NCI-H1105 treated with DMSO at 0.1 percent for 48 hours (cell line): ENCODE measurements at regions not wholly inside any gene's neighbourhood (a gene's known extent, or its start where the extent isn't known, plus 50 kb on each side); places are given as distances from the start of the nearest gene placed in this dataset.
"Not testable (repeated sequence)": the region's sequence is repeated elsewhere in the genome, so short reads cannot be mapped to it uniquely, and the experiment has no call there.

Source experiments
- DNase-seq: peaks from one replicate; lab custom pipeline; 2025; lab: John Stamatoyannopoulos, UW

- no peak for DNase-seq
Observed at GRCh38 chr4:126924237-126924636, 708.5 kb upstream of the INTU start.

GRCh38 chr4:126930059-126930458 lies 702.7 kb upstream of the INTU start:
- not testable (repeated sequence) for DNase-seq

- no peak for DNase-seq
Observed at GRCh38 chr4:126935801-126936200, 697.0 kb upstream of the INTU start.

GRCh38 chr4:126937342-126937741 lies 695.4 kb upstream of the INTU start:
- DNase-seq, result no peak

DNA sequence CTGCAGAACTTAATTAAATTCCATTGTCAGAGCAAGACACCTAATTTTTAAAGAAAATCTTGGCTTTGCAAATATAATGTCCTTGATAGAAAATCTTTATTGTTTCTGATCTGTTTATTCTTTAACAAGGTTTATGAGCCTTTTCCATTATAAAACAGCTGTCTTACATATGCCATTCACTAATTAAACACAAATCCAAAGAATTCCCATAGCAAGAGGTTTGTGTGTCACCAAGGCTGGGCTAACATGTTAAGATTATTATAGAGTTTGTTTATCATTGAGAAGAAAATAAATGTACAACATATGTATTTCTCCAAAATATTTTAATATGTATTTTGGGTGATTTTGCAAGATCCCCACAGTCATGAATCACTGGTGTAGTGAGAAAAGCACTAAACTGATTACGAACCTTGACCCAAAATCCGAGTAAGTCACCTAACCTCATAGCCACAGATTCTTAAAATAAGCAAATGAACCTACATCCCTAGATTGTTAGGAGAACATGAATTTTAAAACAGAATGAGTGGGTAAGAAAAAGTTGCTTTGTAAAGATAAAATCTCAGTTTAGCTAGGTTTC lies 694.8 kb upstream of the INTU start:
- no peak for DNase-seq

GRCh38 chr4:126939401-126939800 lies 693.4 kb upstream of the INTU start:
- DNase-seq, result no peak

DNA sequence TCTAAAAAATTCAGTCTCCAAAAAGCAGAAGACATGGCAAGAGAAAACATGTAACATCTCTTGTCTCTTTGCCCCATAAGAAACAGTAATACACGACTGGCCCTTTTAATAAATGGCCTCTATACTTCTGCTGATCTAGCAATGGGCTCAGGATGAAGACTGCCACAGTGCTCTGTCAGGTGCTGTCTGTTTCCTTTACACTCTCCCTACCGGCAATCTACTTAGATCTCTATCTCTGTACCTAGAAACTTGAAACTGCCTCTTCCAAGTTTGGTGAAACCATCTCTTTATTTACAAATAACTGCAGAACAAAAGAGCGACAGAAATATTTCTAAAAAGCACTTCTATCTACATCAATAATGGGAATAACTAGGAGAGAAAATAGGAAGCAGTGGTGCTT lies 685.2 kb upstream of the INTU start:
- no peak for DNase-seq

DNA sequence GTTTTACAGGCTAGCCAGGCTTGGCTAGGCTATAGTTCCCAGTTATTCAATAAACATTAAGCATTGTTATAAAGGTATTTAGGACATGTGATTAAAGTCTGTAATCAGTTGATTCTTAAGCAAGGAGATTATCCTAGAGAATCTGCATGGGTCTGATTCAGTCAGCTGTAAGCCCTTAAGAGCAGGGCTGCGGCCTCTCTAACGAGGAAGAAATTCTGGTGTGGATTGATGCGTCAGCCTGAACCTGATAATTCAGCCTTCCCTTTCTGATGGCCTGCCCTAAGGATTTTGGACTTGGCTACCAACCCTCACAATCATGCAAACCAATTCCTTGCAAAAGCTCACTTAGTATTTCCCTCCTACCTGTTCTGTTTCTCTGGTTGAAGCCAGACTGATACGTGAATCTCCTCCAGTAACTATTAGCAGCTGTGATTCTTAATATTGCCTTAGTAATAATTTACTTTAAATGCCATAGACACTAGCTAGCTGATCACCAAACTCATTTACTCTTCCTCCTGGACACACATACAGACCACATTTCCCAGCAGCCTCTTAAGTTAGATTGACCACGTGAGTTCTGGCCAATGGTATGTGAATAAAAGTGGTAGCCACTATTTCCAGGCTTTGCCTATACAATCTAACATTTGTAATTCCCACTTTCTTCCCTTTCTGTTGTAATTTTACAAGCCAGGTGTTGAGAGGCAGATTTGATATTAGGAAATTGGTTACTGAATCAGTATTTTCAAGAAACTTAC lies 678.0 kb upstream of the INTU start:
- no peak for DNase-seq

DNA sequence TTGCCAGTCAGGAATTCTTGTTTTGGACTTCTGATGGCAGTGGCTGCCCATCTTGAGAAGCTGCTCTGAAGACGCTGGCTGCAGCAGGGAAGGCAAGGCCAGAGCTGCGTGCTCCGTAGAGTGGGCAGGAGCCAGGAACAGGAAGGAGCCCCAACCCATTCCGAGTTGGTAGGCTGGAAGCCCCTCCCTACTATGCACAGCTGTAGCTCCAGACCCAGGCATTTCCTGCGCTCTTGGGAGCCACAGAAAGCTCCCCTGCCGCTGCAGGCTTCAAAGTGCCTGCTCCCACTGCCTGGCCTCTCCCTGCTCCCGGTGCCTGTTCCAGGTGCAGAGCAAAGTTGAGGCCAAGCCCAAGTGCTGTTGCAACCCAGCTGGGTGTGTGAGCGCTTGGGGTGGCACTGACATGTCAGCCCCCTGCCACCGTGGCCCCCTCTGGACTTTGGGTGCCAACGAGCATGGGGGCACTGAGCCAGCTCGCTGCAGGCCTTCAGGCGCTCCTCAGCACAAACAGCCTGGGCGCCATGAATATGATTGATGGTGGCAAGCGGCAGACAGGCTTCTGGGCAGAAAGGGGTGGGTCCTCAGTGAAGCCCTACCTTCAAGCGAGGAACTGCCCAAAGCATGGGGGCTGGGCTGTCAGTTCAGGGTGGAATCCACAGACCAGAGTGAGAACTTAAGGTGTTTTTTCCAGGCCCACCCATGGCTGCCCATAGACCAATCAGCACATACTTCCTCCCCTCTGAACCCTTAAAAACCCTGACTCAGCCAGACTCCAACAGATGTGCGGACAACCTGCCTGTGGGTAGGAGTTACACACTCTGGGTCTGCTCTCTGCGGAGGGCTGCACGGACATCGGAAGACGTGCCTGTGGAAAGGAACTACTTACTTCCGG lies 677.2 kb upstream of the INTU start:
- no peak for DNase-seq

DNA sequence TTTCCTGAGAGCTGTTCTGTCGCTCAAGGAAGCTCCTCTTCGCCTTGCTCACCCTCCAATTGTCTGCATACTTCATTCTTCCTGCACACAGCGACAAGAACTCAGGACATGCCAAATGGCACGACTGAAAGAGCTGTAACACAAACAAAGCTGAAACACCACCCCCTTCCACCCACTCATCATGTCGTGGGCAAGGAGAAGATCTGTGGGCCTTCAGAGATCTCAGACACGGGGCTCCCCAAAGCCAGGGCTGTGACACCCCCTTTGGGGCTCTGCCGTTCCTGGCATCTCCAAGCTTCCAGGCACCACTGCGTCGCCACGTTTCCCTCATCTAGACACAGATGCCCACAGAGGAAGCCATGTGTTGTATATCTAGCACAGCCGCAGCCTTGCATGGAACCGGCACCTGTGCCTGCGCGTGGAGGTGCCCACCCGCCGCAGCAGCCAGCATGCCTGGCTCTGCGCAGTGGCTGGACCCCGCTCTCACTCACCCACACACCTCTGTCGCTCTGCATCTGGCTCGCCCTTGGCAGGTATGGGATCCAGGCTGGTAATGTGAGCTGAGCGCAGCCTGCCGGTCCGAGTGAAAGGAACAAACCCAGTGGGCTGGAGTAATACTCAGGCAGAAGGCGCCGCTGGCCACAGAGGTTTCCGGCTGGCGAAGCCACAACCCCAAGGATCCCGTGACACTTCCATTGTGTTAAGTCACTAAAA lies 676.4 kb upstream of the INTU start:
- no peak for DNase-seq

- no peak for DNase-seq
Observed at GRCh38 chr4:126957556-126957955, 675.2 kb upstream of the INTU start.

DNA sequence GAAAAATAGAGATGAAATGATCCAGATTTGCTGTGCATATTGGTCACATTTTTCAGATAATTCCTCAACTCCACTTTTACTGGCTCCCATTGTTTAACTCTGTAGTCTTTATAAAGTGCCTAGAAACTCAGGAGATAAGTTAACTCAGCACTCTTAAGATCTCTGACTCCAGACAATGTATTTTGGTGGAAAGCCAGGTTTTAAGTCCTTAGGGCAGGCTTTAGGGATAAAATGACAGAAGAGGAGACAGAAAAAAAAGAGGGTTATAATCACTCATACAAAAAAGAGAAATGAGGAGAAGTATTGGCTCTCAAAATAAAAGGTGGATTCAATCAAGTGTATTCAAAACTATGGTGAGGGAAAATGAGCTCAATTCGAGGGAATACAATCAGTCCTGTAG lies 674.8 kb upstream of the INTU start:
- no peak for DNase-seq

DNA sequence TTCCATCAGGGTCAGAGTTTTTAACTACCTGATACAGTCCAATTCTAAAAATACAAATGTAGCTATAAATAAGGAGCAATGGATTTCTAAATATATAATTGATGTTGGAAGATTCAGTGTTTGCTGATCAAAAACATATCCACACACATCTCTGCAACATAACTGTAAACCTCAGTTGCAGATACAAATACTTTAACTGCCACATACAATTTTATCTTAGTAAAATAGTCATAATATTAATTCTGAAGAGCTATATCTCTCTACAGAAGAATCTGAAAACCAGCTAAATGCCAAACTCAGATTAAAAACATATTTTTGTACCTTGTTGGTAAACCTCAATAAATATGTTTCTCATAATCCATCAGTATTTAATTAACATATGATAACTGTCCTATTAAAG lies 674.3 kb upstream of the INTU start:
- DNase-seq, result no peak

- DNase-seq, result no peak
Observed at GRCh38 chr4:126959056-126959745, 673.6 kb upstream of the INTU start.

GRCh38 chr4:126960760-126961159 lies 672.0 kb upstream of the INTU start:
- no peak for DNase-seq

DNA sequence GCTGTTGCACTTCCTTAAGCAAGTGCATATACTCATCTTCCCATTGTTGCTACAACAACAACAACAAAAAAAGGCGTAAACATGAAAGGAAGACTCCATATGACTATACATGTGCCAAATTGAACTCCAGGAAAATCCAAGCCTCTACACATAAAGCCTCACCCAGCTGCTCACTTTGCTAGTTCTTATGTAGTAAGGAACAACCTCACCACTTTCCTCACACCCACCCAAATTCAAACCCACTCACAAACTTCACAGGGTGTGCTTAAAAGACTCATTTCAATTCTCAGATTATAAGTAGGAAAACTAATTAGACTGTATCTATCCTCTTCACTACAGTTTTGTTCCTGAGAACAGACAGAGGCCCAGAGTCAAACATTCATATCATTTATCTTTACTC lies 671.1 kb upstream of the INTU start:
- DNase-seq, result no peak

GRCh38 chr4:126965877-126966276 lies 666.9 kb upstream of the INTU start:
- DNase-seq, result no peak

GRCh38 chr4:126969360-126970235 lies 663.2 kb upstream of the INTU start:
- DNase-seq, result no peak

- no peak for DNase-seq
Observed at GRCh38 chr4:126973201-126973600, 659.6 kb upstream of the INTU start.

GRCh38 chr4:126976850-126977632 lies 655.7 kb upstream of the INTU start:
- DNase-seq, result no peak
